HepG2 (cell line): ENCODE measurements at regions not wholly inside any gene's neighbourhood (a gene's known extent, or its start where the extent isn't known, plus 50 kb on each side); places are given as distances from the start of the nearest gene placed in this dataset.

Experiments
- ZNF10 ChIP-seq: sonication (generic); formaldehyde crosslinking; IDR thresholded peaks from 2 replicates; pipeline ENCODE4 v1.4.0; 2020; ENCODE audit warnings: mild to moderate bottlenecking, low read depth, missing genetic modification reagents, borderline replicate concordance
- TF ChIP-seq, protein P1 (sequence below): sonication (generic); formaldehyde crosslinking; IDR thresholded peaks from 2 replicates; pipeline ENCODE4 v1.5.0; 2020; ENCODE audit warnings: mild to moderate bottlenecking, missing genetic modification reagents, moderate library complexity

DNA sequence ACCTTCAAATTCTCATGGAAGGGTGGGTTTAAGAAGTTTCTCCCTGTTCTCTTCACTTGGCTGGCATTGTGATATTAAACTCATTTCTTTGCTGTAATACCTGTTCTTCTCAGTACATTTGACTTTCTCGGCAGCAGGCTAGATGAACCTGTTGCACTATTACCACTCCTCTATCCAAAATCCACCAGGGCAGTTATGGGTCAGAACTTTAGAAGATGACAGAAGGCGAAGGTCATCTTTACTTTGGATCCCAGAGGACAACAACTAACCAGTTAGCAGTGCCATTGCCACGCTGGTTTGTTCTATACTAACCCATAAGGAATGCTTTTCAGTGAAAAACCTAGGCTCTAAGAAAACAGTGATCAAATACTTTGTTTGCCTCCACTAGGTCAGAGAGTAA is 901.0 kb downstream of the TSN start:
- TF ChIP-seq ZNF10 (CRISPR knock-in tag): no peak
- TF ChIP-seq, protein P1, sequence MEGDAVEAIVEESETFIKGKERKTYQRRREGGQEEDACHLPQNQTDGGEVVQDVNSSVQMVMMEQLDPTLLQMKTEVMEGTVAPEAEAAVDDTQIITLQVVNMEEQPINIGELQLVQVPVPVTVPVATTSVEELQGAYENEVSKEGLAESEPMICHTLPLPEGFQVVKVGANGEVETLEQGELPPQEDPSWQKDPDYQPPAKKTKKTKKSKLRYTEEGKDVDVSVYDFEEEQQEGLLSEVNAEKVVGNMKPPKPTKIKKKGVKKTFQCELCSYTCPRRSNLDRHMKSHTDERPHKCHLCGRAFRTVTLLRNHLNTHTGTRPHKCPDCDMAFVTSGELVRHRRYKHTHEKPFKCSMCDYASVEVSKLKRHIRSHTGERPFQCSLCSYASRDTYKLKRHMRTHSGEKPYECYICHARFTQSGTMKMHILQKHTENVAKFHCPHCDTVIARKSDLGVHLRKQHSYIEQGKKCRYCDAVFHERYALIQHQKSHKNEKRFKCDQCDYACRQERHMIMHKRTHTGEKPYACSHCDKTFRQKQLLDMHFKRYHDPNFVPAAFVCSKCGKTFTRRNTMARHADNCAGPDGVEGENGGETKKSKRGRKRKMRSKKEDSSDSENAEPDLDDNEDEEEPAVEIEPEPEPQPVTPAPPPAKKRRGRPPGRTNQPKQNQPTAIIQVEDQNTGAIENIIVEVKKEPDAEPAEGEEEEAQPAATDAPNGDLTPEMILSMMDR (CRISPR knock-in tag): no peak
